HUES6 (cell line): ENCODE measurements at regions not wholly inside any gene's neighbourhood (a gene's known extent, or its start where the extent isn't known, plus 50 kb on each side); places are given as distances from the start of the nearest gene placed in this dataset.
"Not testable (repeated sequence)": the region's sequence is repeated elsewhere in the genome, so short reads cannot be mapped to it uniquely, and the experiment has no call there.

ENCODE experiments used
- H3K27ac ChIP-seq: 2 replicates; pipeline ENCODE4 v1.7.0; 2013; ENCODE audit warnings: low read depth, mild to moderate bottlenecking, low read length, inconsistent platforms
- H3K27me3 ChIP-seq: 2 replicates; pipeline ENCODE4 v1.6.1; 2013; ENCODE audit warnings: low read length; ENCODE audit not compliant: control insufficient read depth, insufficient read depth
- H3K36me3 ChIP-seq: 2 replicates; pipeline ENCODE4 v1.6.1; 2013; ENCODE audit warnings: low read length; ENCODE audit not compliant: control insufficient read depth, insufficient read depth
- H3K4me1 ChIP-seq: 2 replicates; pipeline ENCODE4 v1.6.1; 2013; ENCODE audit warnings: low read length; ENCODE audit not compliant: control insufficient read depth, insufficient read depth
- H3K4me3 ChIP-seq: 2 replicates; pipeline ENCODE4 v1.5.1; 2013; ENCODE audit warnings: low read depth, low read length
- H3K9ac ChIP-seq: one replicate; pipeline ENCODE4 v1.6.1; 2013; ENCODE audit warnings: mild to moderate bottlenecking, low read length
- H3K9me3 ChIP-seq: 2 replicates; pipeline ENCODE4 v1.6.1; 2013; ENCODE audit warnings: low read depth, low read length; ENCODE audit not compliant: control insufficient read depth, insufficient read depth

DNA sequence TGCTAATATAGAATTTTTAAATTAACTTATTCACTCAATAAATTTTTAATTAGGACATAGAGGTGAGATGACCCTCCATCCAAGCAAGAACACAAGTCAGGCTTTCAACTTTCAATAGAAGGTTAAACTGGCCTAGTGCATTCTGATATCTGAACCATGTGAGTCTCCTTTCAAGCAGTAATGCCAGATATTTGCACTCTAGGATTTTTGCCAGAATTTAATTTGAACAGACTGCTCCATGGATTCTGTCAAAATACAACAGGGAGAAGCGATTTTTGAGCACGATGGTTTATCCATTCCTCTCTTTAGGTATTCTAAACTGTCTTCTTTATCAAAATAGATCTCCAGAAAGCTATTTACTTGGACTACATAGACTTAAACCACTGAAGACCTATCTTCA is 72.0 kb upstream of the DCLK2 start:
- Histone ChIP-seq H3K4me3 (no peak overlapping the region), H3K27ac (no peak overlapping the region), H3K9ac (no peak overlapping the region), H3K9me3 (no peaks in the 10 kb centered on the region), H3K27me3 (no peaks in the 10 kb centered on the region), H3K4me1 (peaks cover 9% of the 10 kb centered on the region; the same call in 1 of the 2 replicates), H3K36me3 (no peaks in the 10 kb centered on the region)

DNA sequence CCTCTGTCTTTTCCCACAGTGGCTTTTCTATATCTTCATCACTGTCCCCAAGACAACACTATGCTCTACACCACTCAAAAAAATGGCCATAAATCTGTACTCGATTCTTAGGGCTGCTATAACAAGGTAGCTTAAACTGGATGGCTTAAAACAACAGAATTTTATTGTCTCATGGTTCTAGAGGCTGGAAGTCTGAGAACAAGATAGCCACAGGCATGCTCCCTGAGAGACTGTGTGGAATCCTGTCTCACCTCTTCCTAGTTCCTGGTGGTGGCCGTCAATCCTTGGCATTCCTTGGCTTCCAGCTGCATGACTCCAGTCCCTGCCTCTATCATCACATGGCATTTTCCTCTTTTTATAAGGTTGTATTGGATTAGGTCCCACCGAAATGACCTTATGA is 70.7 kb upstream of the DCLK2 start:
- no peak overlapping the region for H3K9ac ChIP-seq
- H3K9me3 ChIP-seq, result no peaks in the 10 kb centered on the region
- no peaks in the 10 kb centered on the region for H3K36me3 ChIP-seq

DNA sequence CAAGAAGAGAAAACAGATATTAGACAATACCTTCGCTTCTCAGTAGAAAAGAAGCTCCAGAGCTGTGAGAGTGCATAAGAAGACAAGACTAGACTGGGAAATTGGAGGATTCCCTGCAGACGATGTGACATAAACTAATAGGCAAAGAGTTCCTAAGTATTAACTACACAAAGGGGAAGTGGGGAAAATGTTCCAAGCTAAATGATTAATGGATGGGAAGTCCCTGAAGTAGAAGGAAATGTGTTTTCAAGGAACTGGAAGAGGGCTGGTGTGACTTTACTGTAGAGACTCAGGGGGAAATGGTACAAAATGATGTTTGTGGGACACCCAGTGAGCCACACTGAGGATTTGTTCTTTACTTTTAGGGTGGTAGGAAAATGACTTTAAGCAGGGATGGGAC is 69.7 kb upstream of the DCLK2 start:
- H3K4me3 ChIP-seq, result no peak overlapping the region
- H3K27ac ChIP-seq, result no peak overlapping the region
- no peaks in the 10 kb centered on the region for H3K9me3 ChIP-seq
- no peaks in the 10 kb centered on the region for H3K27me3 ChIP-seq
- H3K9ac ChIP-seq, result no peak overlapping the region
- no peaks in the 10 kb centered on the region for H3K36me3 ChIP-seq
- H3K4me1 ChIP-seq, result peaks cover 9% of the 10 kb centered on the region; the same call in 1 of the 2 replicates

More for the DNA sequence above, 70.7 kb upstream of the DCLK2 start:
- no peak overlapping the region for H3K4me3 ChIP-seq
- H3K27me3 ChIP-seq, result no peaks in the 10 kb centered on the region
- H3K4me1 ChIP-seq, result peaks cover 9% of the 10 kb centered on the region; the same call in 1 of the 2 replicates
- H3K27ac ChIP-seq, result no peak overlapping the region

DNA sequence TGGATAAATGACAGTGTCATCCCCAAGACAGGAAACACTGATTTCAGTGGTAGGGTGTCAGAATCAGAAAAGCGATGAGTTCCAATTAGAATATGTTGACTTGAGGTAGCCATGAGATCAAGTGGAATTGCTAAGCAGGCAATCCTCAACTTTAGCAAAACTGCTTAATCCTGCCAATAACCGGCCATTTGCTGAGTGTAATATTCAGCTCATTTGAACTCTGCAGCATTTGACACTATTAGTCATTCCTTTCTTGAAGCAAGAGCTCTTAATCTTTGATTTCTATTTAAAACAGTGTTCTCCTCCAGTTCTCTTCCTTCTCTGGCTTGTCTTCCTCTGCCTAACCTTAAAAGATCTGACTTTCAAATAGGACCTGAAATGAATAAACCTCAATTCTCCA is 68.7 kb upstream of the DCLK2 start:
- no peaks in the 10 kb centered on the region for H3K27me3 ChIP-seq
- H3K4me3 ChIP-seq, result no peak overlapping the region
- no peak overlapping the region for H3K27ac ChIP-seq
- H3K9ac ChIP-seq, result no peak overlapping the region
- no peaks in the 10 kb centered on the region for H3K9me3 ChIP-seq
- no peaks in the 10 kb centered on the region for H3K36me3 ChIP-seq
- H3K4me1 ChIP-seq, result peaks cover 8% of the 10 kb centered on the region; the same call in 1 of the 2 replicates

DNA sequence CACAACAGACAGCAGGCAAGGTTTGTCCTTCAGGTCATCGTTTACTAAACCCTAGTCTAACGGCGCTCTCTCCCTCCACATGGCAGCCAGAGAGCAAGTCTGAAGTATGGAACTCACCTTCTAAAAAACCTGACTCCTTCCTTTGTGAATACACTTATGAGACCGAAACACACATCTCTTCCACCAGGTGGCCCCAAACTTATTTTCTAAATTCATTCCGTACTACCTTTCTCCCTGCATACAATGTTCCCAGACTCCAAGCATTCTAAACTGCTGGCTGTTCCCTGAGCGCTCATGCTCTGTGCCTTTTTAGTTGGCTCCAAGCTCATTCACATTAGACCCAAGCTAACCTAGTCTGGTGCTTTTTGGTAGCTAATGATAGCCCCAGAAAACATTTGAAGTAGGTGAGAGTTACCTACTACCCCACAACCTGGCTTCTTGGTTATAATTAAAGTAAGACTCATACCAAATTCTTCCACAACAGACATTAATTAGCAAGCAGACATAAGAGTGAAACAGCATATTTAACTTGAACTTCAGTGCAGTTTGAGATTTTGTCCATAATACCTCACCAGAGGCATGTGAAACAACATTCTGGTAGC is 67.6 kb upstream of the DCLK2 start:
- H3K4me1 ChIP-seq, result peaks cover 2% of the 10 kb centered on the region; the same call in 1 of the 2 replicates
- H3K27me3 ChIP-seq, result no peaks in the 10 kb centered on the region
- H3K9me3 ChIP-seq, result no peaks in the 10 kb centered on the region
- H3K9ac ChIP-seq, result no peak overlapping the region
- H3K4me3 ChIP-seq, result no peak overlapping the region
- H3K27ac ChIP-seq, result no peak overlapping the region
- no peaks in the 10 kb centered on the region for H3K36me3 ChIP-seq

DNA sequence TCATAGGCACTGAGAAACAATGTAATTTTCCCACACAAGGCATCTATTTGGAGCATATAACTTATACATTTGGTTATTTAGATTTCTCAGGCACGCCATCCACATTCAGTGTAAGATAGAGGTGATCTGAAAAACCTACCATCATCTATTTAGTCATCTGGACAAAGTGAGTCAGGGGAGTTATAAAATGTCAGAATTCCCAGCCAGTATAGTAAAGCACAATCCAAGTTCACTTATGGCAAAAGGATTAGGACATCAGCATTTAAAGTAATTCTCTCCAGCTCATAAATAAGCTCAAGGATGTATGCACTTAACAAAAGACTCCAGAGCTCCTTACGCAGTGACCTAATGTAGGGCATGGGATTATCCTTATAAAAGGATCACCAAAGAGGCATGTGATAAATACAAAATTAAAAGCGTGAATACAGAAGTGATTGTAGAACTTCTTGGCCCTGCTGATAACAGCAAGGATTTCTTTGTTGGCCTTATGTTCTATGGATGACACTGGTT is 65.3 kb upstream of the DCLK2 start:
- no peaks in the 10 kb centered on the region for H3K4me1 ChIP-seq
- no peak overlapping the region for H3K4me3 ChIP-seq
- 0 out of 2 replicates have a peak, but pooled peaks cover 3% of the 10 kb centered on the region for H3K9me3 ChIP-seq
- H3K27ac ChIP-seq, result no peak overlapping the region
- no peak overlapping the region for H3K9ac ChIP-seq
- H3K27me3 ChIP-seq, result no peaks in the 10 kb centered on the region
- H3K36me3 ChIP-seq, result no peaks in the 10 kb centered on the region

DNA sequence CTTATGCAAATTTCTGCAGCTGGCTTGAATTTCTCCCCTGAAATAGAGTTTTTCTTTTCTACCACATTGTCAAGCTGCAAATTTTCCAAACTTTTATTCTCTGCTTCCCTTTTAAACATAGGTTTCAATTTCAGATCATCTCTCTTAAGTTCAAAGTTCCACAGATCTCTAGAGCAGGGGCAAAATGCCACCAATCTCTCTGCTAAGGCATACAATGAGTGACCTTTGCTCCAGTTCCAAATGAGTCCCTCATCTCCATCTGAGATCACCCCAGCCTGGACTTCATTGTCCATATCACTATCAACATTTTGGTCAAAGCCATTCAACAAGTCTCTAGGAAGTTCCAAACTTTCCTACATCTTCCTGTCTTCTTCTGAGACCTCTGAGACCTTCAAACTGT is 62.3 kb upstream of the DCLK2 start:
- H3K36me3 ChIP-seq, H3K9ac ChIP-seq, H3K4me1 ChIP-seq, H3K27ac ChIP-seq, H3K9me3 ChIP-seq, H3K27me3 ChIP-seq, H3K4me3 ChIP-seq: not testable (repeated sequence)

DNA sequence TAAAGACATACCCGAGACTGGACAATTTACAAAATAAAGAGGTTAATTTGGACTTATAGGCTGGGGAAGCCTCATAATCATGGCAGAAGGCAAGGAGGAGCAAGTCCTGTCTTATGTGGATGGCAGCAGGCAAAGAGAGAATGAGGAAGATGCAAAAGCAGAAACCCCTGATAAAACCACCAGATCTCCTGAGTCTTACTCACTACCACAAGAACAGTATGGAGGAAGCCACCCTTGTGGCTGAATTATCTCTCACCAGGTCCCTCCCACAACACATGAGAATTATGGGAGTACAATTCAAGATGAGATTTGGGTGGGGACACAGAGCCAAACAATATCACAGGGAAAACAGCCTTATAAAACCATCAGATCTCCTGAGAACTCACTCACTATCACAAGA is 61.6 kb upstream of the DCLK2 start:
- H3K9me3 ChIP-seq, H3K9ac ChIP-seq, H3K27ac ChIP-seq, H3K4me3 ChIP-seq, H3K4me1 ChIP-seq, H3K27me3 ChIP-seq, H3K36me3 ChIP-seq: not testable (repeated sequence)

DNA sequence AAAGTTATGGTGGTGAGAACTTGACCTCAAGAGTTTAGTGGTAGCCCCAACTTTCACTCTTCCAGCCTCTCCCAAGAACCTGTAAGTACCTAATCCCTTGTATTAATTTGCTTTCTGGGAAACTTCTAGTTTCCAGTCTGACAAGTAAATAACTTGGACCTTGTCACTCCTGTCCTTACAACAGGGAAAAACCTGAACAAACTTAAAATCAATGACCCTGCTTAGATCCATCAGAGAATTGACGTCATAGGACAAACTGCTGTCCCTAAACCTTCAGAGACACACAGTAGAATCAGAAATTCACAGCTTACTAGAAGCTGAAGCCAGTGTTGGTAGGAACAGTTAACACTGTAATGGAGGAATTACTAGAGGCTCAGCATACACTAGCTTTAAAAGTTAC is 60.0 kb upstream of the DCLK2 start:
- Histone ChIP-seq H3K27ac (no peak overlapping the region), H3K9me3 (0 out of 2 replicates have a peak, but pooled peaks cover 3% of the 10 kb centered on the region), H3K4me3 (no peak overlapping the region)

DNA sequence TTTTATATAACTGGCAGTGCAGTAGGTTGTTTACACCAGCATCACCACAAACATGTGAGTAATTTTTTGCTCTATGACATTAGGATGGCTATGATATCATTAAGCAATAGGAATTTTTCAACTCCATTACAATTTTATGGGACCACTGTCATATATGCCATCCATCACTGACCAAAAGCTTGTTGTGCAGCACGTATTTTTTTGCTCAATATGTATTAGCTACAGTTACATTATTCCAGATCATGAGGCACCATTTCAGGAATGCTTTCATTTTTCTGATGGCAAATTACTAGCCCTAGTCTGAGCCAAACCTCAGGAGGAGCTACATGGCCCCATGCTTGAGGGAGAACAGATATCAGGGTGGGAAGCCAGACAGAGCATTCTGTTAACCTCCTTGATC is 56.8 kb upstream of the DCLK2 start:
- Histone ChIP-seq H3K4me1 (no peaks in the 10 kb centered on the region), H3K27ac (no peak overlapping the region), H3K4me3 (no peak overlapping the region), H3K9me3 (peaks cover 8% of the 10 kb centered on the region; the same call in 1 of the 2 replicates), H3K27me3 (no peaks in the 10 kb centered on the region), H3K9ac (no peak overlapping the region), H3K36me3 (no peaks in the 10 kb centered on the region)

More for the DNA sequence above, 60.0 kb upstream of the DCLK2 start:
- H3K27me3 ChIP-seq, result no peaks in the 10 kb centered on the region
- H3K36me3 ChIP-seq, result no peaks in the 10 kb centered on the region
- no peaks in the 10 kb centered on the region for H3K4me1 ChIP-seq
- H3K9ac ChIP-seq, result no peak overlapping the region

DNA sequence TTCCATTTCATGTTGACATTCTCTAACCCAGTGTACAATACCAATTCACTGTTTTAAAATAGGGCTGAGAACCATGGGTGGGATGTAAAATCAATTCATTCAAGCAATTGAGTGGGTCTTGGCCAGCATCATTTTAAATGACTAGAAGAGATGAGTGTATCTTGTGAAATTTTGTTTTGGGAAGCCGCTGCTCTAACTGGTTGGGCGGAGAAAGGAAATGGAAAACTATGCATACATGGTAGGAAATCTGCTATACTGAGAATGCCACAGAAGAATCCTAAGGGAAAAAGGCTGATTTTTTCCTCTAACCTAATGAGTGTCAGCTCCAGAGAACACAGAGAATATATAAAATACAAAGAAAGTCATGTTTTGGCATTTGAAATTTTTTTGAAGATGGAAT is 54.8 kb upstream of the DCLK2 start:
- H3K36me3 ChIP-seq, result no peaks in the 10 kb centered on the region
- H3K27ac ChIP-seq, result no peak overlapping the region
- H3K9ac ChIP-seq, result no peak overlapping the region
- H3K4me3 ChIP-seq, result no peak overlapping the region
- H3K9me3 ChIP-seq, result peaks cover 20% of the 10 kb centered on the region
- H3K27me3 ChIP-seq, result no peaks in the 10 kb centered on the region
- no peaks in the 10 kb centered on the region for H3K4me1 ChIP-seq
